ENCODE measurements at regions not wholly inside any gene's neighbourhood (a gene's known extent, or its start where the extent isn't known, plus 50 kb on each side); places are given as distances from the start of the nearest gene placed in this dataset.
"Not testable (repeated sequence)": the region's sequence is repeated elsewhere in the genome, so short reads cannot be mapped to it uniquely, and the experiment has no call there.

- no peak for DNase-seq
- Mint-ChIP-seq H3K27me3 (ENCODE audit: unreplicated experiment) (no peaks in the 10 kb centered on the region), H3K4me1 (ENCODE audit: low read depth, unreplicated experiment) (peaks cover 3% of the 10 kb centered on the region), H3K27ac (ENCODE audit: unreplicated experiment) (no peak overlapping the region), H3K9me3 (ENCODE audit: unreplicated experiment) (peaks cover 2% of the 10 kb centered on the region), H3K4me3 (ENCODE audit: unreplicated experiment) (no peak overlapping the region), H3K36me3 (ENCODE audit: unreplicated experiment) (no peaks in the 10 kb centered on the region)
- TF ChIP-seq, protein P1, sequence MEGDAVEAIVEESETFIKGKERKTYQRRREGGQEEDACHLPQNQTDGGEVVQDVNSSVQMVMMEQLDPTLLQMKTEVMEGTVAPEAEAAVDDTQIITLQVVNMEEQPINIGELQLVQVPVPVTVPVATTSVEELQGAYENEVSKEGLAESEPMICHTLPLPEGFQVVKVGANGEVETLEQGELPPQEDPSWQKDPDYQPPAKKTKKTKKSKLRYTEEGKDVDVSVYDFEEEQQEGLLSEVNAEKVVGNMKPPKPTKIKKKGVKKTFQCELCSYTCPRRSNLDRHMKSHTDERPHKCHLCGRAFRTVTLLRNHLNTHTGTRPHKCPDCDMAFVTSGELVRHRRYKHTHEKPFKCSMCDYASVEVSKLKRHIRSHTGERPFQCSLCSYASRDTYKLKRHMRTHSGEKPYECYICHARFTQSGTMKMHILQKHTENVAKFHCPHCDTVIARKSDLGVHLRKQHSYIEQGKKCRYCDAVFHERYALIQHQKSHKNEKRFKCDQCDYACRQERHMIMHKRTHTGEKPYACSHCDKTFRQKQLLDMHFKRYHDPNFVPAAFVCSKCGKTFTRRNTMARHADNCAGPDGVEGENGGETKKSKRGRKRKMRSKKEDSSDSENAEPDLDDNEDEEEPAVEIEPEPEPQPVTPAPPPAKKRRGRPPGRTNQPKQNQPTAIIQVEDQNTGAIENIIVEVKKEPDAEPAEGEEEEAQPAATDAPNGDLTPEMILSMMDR (IDR thresholded peaks at IDR 0.05; ENCODE audit: partially characterized antibody, unreplicated experiment): no peak
Measured at GRCh38 chr3:145673838-145674237, 487.1 kb downstream of the PLOD2 start.

DNA sequence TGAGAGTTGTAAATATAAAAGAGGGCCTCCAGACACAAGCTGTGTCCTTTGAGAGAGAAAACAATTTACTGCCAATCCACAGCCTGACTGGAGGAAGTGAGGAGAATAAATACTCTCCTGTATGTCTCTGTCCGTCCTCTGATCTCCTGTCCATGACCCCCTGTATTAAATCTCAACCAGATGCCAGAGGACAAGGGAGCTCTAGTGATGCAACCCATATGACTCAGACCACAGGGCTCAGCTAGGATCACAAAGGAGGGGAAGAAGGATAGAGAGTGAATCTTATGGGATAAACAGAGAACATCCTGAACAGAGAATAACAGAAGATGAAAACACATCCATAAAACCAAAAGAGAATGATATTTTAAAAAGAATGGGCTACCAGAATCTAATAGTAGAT is 482.6 kb downstream of the PLOD2 start:
- Mint-ChIP-seq H3K27ac (ENCODE audit: unreplicated experiment) (no peak overlapping the region), H3K27me3 (ENCODE audit: unreplicated experiment) (no peaks in the 10 kb centered on the region), H3K9me3 (ENCODE audit: unreplicated experiment) (no peaks in the 10 kb centered on the region), H3K36me3 (ENCODE audit: unreplicated experiment) (no peaks in the 10 kb centered on the region), H3K4me3 (ENCODE audit: unreplicated experiment) (no peak overlapping the region), H3K4me1 (ENCODE audit: low read depth, unreplicated experiment) (peaks cover 9% of the 10 kb centered on the region)
- no peak for DNase-seq
- TF ChIP-seq, protein P1 (IDR thresholded peaks at IDR 0.05; ENCODE audit: partially characterized antibody, unreplicated experiment): no peak

- TF ChIP-seq, protein P1 (IDR thresholded peaks at IDR 0.05; ENCODE audit: partially characterized antibody, unreplicated experiment): no peak
- H3K4me3 Mint-ChIP-seq (ENCODE audit: unreplicated experiment): no peak overlapping the region
- no peak for DNase-seq
- no peaks in the 10 kb centered on the region for H3K27me3 Mint-ChIP-seq (ENCODE audit: unreplicated experiment)
- no peaks in the 10 kb centered on the region for H3K36me3 Mint-ChIP-seq (ENCODE audit: unreplicated experiment)
- no peak overlapping the region for H3K27ac Mint-ChIP-seq (ENCODE audit: unreplicated experiment)
- peaks cover 6% of the 10 kb centered on the region for H3K4me1 Mint-ChIP-seq (ENCODE audit: low read depth, unreplicated experiment)
- no peaks in the 10 kb centered on the region for H3K9me3 Mint-ChIP-seq (ENCODE audit: unreplicated experiment)
Measured at GRCh38 chr3:145681181-145681580, 479.8 kb downstream of the PLOD2 start.

DNA sequence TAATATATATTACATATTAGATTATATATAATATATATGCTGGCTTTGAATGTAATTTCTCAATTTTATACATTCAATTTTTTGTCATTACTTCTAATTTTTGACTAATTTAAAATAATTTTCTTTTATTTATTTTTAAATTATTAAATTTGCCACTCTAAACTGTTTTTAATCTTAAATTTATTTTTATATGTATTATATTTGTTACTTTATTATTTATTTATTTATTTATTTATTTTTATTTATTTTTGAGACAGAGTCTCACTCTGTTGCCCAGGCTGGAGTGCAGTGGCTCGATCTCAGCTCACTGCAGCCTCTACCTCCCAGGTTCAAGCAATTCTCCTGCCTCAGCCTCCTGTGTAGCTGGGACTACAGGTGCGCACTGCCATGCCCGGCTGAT is 473.0 kb downstream of the PLOD2 start:
- H3K4me3 Mint-ChIP-seq (ENCODE audit: unreplicated experiment); H3K27ac Mint-ChIP-seq (ENCODE audit: unreplicated experiment); H3K9me3 Mint-ChIP-seq (ENCODE audit: unreplicated experiment); DNase-seq; H3K27me3 Mint-ChIP-seq (ENCODE audit: unreplicated experiment); H3K36me3 Mint-ChIP-seq (ENCODE audit: unreplicated experiment); H3K4me1 Mint-ChIP-seq (ENCODE audit: low read depth, unreplicated experiment): not testable (repeated sequence)

GRCh38 chr3:145692751-145693150 is 468.2 kb downstream of the PLOD2 start:
- H3K4me3 Mint-ChIP-seq (ENCODE audit: unreplicated experiment): no peak overlapping the region
- H3K36me3 Mint-ChIP-seq (ENCODE audit: unreplicated experiment): no peaks in the 10 kb centered on the region
- peaks cover 1% of the 10 kb centered on the region for H3K9me3 Mint-ChIP-seq (ENCODE audit: unreplicated experiment)
- TF ChIP-seq, protein P1 (IDR thresholded peaks at IDR 0.05; ENCODE audit: partially characterized antibody, unreplicated experiment): no peak
- H3K27me3 Mint-ChIP-seq (ENCODE audit: unreplicated experiment): no peaks in the 10 kb centered on the region
- peaks cover 2% of the 10 kb centered on the region for H3K4me1 Mint-ChIP-seq (ENCODE audit: low read depth, unreplicated experiment)
- DNase-seq: no peak
- no peak overlapping the region for H3K27ac Mint-ChIP-seq (ENCODE audit: unreplicated experiment)

- no peaks in the 10 kb centered on the region for H3K36me3 Mint-ChIP-seq (ENCODE audit: unreplicated experiment)
- H3K4me3 Mint-ChIP-seq (ENCODE audit: unreplicated experiment): no peak overlapping the region
- TF ChIP-seq, protein P1 (IDR thresholded peaks at IDR 0.05; ENCODE audit: partially characterized antibody, unreplicated experiment): no peak
- H3K9me3 Mint-ChIP-seq (ENCODE audit: unreplicated experiment): peaks cover 1% of the 10 kb centered on the region
- H3K27me3 Mint-ChIP-seq (ENCODE audit: unreplicated experiment): no peaks in the 10 kb centered on the region
- H3K4me1 Mint-ChIP-seq (ENCODE audit: low read depth, unreplicated experiment): peaks cover 9% of the 10 kb centered on the region
- no peak overlapping the region for H3K27ac Mint-ChIP-seq (ENCODE audit: unreplicated experiment)
- DNase-seq: no peak
Measured at GRCh38 chr3:145696011-145696410, 465.0 kb downstream of the PLOD2 start.

All from glutamatergic neuron (in vitro differentiated cells).